ENCODE measurements at regions not wholly inside any gene's neighbourhood (a gene's known extent, or its start where the extent isn't known, plus 50 kb on each side); places are given as distances from the start of the nearest gene placed in this dataset.

- no peaks in the 10 kb centered on the region for H3K79me2 ChIP-seq (ENCODE audit: low read depth)
- no peaks in the 10 kb centered on the region for H3K9me3 ChIP-seq (ENCODE audit: insufficient read depth, low read depth)
- no peaks in the 10 kb centered on the region for H3K27me3 ChIP-seq (ENCODE audit: insufficient read depth, low read depth)
- H3K36me3 ChIP-seq (ENCODE audit: low read depth): no peaks in the 10 kb centered on the region
- no peaks in the 10 kb centered on the region for H4K20me1 ChIP-seq (ENCODE audit: insufficient read depth)
- no peaks in the 10 kb centered on the region for H3K9me2 ChIP-seq (ENCODE audit: insufficient read depth)
- intact Hi-C loops (cut with micrococcal nuclease; ENCODE audit: unreplicated experiment): no loop called here
- ChIA-PET CTCF (no interaction called here), POLR2A (ENCODE audit: unreplicated experiment) (no interaction called here)
- H3K4me3 ChIP-seq: no peak overlapping the region
- no peak overlapping the region for H3K27ac ChIP-seq
- no peak for DNase-seq
- no peak overlapping the region for H3K4me2 ChIP-seq
- H3F3A ChIP-seq (ENCODE audit: insufficient read depth, low read depth): no peaks in the 10 kb centered on the region
- TF ChIP-seq CTCF (conservative IDR thresholded peaks at IDR 0.05) (no peak), EZH2 (IDR thresholded peaks at IDR 0.05; ENCODE audit: low read depth) (no peak)
- no peak overlapping the region for H2AFZ ChIP-seq
- H3K4me1 ChIP-seq (replicated peaks; ENCODE audit: insufficient read depth): no peaks in the 10 kb centered on the region
- BruUV-seq (replicated peaks): no TSS peak
These were observed 130.6 kb upstream of the BTG1 start for GRCh38 chr12:92276276-92276675.

- intact Hi-C loops (cut with micrococcal nuclease; ENCODE audit: unreplicated experiment): no loop called here
- TF ChIP-seq CTCF (conservative IDR thresholded peaks at IDR 0.05): no peak
- no peak for TF ChIP-seq EZH2 (IDR thresholded peaks at IDR 0.05; ENCODE audit: low read depth)
- POLR2A ChIA-PET (ENCODE audit: unreplicated experiment): no interaction called here
- no peak for DNase-seq
- no peaks in the 10 kb centered on the region for H3F3A ChIP-seq (ENCODE audit: insufficient read depth, low read depth)
- no peak overlapping the region for H2AFZ ChIP-seq
- H3K36me3 ChIP-seq (ENCODE audit: low read depth): no peaks in the 10 kb centered on the region
- no peak overlapping the region for H3K4me3 ChIP-seq
- no peaks in the 10 kb centered on the region for H3K79me2 ChIP-seq (ENCODE audit: low read depth)
- H4K20me1 ChIP-seq (ENCODE audit: insufficient read depth): no peaks in the 10 kb centered on the region
- H3K27ac ChIP-seq: no peak overlapping the region
- no peaks in the 10 kb centered on the region for H3K4me1 ChIP-seq (replicated peaks; ENCODE audit: insufficient read depth)
- H3K9me3 ChIP-seq (ENCODE audit: insufficient read depth, low read depth): no peaks in the 10 kb centered on the region
- no peaks in the 10 kb centered on the region for H3K27me3 ChIP-seq (ENCODE audit: insufficient read depth, low read depth)
- CTCF ChIA-PET: no interaction called here
- H3K9me2 ChIP-seq (ENCODE audit: insufficient read depth): no peaks in the 10 kb centered on the region
- no peak overlapping the region for H3K4me2 ChIP-seq
- BruUV-seq (replicated peaks): no TSS peak
These were observed 130.0 kb upstream of the BTG1 start for GRCh38 chr12:92275443-92276154.

GRCh38 chr12:92273076-92273475 lies 127.4 kb upstream of the BTG1 start:
- ChIA-PET CTCF (no interaction called here), POLR2A (ENCODE audit: unreplicated experiment) (no interaction called here)
- intact Hi-C loops (cut with micrococcal nuclease; ENCODE audit: unreplicated experiment): no loop called here
- H3K27me3 ChIP-seq (ENCODE audit: insufficient read depth, low read depth): no peaks in the 10 kb centered on the region
- no peak overlapping the region for H3K27ac ChIP-seq
- no peaks in the 10 kb centered on the region for H3K79me2 ChIP-seq (ENCODE audit: low read depth)
- H3F3A ChIP-seq (ENCODE audit: insufficient read depth, low read depth): no peaks in the 10 kb centered on the region
- H3K9me2 ChIP-seq (ENCODE audit: insufficient read depth): no peaks in the 10 kb centered on the region
- no peaks in the 10 kb centered on the region for H4K20me1 ChIP-seq (ENCODE audit: insufficient read depth)
- no peak for DNase-seq
- H3K4me3 ChIP-seq: no peak overlapping the region
- no TSS peak for BruUV-seq (replicated peaks)
- H3K4me1 ChIP-seq (replicated peaks; ENCODE audit: insufficient read depth): no peaks in the 10 kb centered on the region
- no peak overlapping the region for H2AFZ ChIP-seq
- no peaks in the 10 kb centered on the region for H3K36me3 ChIP-seq (ENCODE audit: low read depth)
- H3K4me2 ChIP-seq: no peak overlapping the region
- TF ChIP-seq CTCF (conservative IDR thresholded peaks at IDR 0.05): no peak
- TF ChIP-seq EZH2 (IDR thresholded peaks at IDR 0.05; ENCODE audit: low read depth): no peak
- no peaks in the 10 kb centered on the region for H3K9me3 ChIP-seq (ENCODE audit: insufficient read depth, low read depth)
